Caco-2 (cell line): ENCODE measurements at regions not wholly inside any gene's neighbourhood (a gene's known extent, or its start where the extent isn't known, plus 50 kb on each side); places are given as distances from the start of the nearest gene placed in this dataset.

Experiments used
- BruUV-seq: library from RNA; stranded (reverse); fragments of 400-500 nt; replicated peaks from 2 replicates; lab custom pipeline; 2021; lab: Mats Ljungman, UMichigan
- CTCF ChIA-PET: fragments of 300-600 bp; sonication (Branson Sonifier 250); formaldehyde crosslinking; loops from one replicate; lab custom pipeline; 2022; ENCODE audit warnings: antibody characterized with exemption; lab: Charles Lee
- POLR2A ChIA-PET: fragments of 300-600 bp; sonication (Branson Sonifier 250); formaldehyde crosslinking; loops from one replicate; lab custom pipeline; 2022; ENCODE audit warnings: antibody characterized with exemption; lab: Charles Lee
- DNase-seq, 2 experiments: peaks; one replicate each; pipeline versions ENCODE4 v3.0.0 to v3.0.0-alpha.2; 2020 to 2022
- H3K27me3 ChIP-seq: replicated peaks from 2 replicates; pipeline ENCODE4 v1.6.0; 2011; ENCODE audit warnings: low read length; ENCODE audit not compliant: control insufficient read depth, insufficient read depth
- H3K36me3 ChIP-seq: 2 replicates; pipeline ENCODE4 v1.5.1; 2011; ENCODE audit warnings: low read length; ENCODE audit not compliant: control insufficient read depth, insufficient read depth
- H3K4me1 ChIP-seq: fragments of 250-450 bp; sonication (Bioruptor Pico); 2 replicates; pipeline ENCODE4 v1.5.1; 2020; ENCODE audit warnings: mild to moderate bottlenecking
- H3K4me3 ChIP-seq: 2 replicates; pipeline ENCODE4 v1.5.1; 2011; ENCODE audit warnings: low read depth, mild to moderate bottlenecking, control low read depth, low read length
- H3K9me3 ChIP-seq: fragments of 250-450 bp; sonication (Bioruptor Pico); 2 replicates; pipeline ENCODE4 v1.5.1; 2020; ENCODE audit warnings: mild to moderate bottlenecking, moderate library complexity
- H3K27ac Mint-ChIP-seq: one replicate; pipeline ENCODE4 v1.8.0; 2022; ENCODE audit warnings: mixed read lengths; ENCODE audit not compliant: unreplicated experiment
- H3K27me3 Mint-ChIP-seq: one replicate; pipeline ENCODE4 v1.8.0; 2022; ENCODE audit warnings: mixed read lengths; ENCODE audit not compliant: insufficient read depth, unreplicated experiment
- H3K36me3 Mint-ChIP-seq: one replicate; pipeline ENCODE4 v1.8.0; 2022; ENCODE audit warnings: mild to moderate bottlenecking, mixed read lengths; ENCODE audit not compliant: insufficient read depth, unreplicated experiment
- H3K4me1 Mint-ChIP-seq: one replicate; pipeline ENCODE4 v1.8.0; 2022; ENCODE audit warnings: low read depth, mixed read lengths; ENCODE audit not compliant: unreplicated experiment
- H3K4me3 Mint-ChIP-seq: one replicate; pipeline ENCODE4 v1.8.0; 2022; ENCODE audit warnings: mild to moderate bottlenecking, moderate library complexity, mixed read lengths; ENCODE audit not compliant: unreplicated experiment
- H3K9me3 Mint-ChIP-seq: one replicate; pipeline ENCODE4 v1.8.0; 2022; ENCODE audit warnings: mixed read lengths; ENCODE audit not compliant: unreplicated experiment
- intact Hi-C: fragments of 100-400 bp; cut with micrococcal nuclease; formaldehyde crosslinking; loops from one replicate; pipeline ENCODE4 v1.10.0; 2022; ENCODE audit not compliant: unreplicated experiment
- TF ChIP-seq, protein P1 (sequence below), 2 experiments: fragments of 200-600 bp in 1 of 2; IDR thresholded peaks; 1 replicate in 1 of 2; 2 replicates in 1 of 2; pipeline versions ENCODE4 v1.5.1 to v1.8.0; 2011 to 2022; ENCODE audit warnings: antibody characterized with exemption in 1 of 2, control low read depth in 1 of 2, inconsistent platforms in 1 of 2, low read depth in 1 of 2, low read length in 1 of 2, mild to moderate bottlenecking in 1 of 2, moderate library complexity in 1 of 2; ENCODE audit not compliant: insufficient read depth in 1 of 2, severe bottlenecking in 1 of 2, unreplicated experiment in 1 of 2

DNA sequence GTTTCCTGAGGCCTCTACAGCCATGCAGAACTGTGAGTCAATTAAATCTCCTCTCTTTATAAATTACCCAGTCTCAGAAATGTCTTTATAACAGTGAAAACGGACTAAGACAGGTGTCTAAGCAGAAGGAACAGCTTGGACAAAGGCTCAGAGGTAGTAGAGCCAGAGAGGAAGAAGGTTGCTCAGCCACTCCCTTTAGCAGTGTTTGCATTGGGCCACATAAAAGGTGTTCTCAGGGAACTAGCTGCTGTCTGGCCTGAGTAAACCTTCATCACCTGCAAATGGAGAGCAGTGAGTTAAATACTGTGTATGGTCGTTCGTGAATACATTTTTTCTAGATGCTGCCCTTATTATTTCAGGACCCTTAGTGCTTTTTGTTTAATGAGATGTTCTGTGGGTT is 383.4 kb downstream of the EFNB2 start:
- Histone ChIP-seq H3K36me3 (no peaks in the 10 kb centered on the region), H3K4me3 (no peak overlapping the region), H3K9me3 (no peaks in the 10 kb centered on the region), H3K4me1 (peaks cover 31% of the 10 kb centered on the region), H3K27me3 (no peaks in the 10 kb centered on the region)
- peaks cover 5% of the 10 kb centered on the region for H3K36me3 Mint-ChIP-seq
- TF ChIP-seq, protein P1, sequence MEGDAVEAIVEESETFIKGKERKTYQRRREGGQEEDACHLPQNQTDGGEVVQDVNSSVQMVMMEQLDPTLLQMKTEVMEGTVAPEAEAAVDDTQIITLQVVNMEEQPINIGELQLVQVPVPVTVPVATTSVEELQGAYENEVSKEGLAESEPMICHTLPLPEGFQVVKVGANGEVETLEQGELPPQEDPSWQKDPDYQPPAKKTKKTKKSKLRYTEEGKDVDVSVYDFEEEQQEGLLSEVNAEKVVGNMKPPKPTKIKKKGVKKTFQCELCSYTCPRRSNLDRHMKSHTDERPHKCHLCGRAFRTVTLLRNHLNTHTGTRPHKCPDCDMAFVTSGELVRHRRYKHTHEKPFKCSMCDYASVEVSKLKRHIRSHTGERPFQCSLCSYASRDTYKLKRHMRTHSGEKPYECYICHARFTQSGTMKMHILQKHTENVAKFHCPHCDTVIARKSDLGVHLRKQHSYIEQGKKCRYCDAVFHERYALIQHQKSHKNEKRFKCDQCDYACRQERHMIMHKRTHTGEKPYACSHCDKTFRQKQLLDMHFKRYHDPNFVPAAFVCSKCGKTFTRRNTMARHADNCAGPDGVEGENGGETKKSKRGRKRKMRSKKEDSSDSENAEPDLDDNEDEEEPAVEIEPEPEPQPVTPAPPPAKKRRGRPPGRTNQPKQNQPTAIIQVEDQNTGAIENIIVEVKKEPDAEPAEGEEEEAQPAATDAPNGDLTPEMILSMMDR (IDR thresholded peaks at IDR 0.05; ENCODE audit: insufficient read depth in 1 of 2, low read depth in 1 of 2, low read length in 1 of 2, severe bottlenecking in 1 of 2, unreplicated experiment in 1 of 2) = no peak
- no peak overlapping the region for H3K4me3 Mint-ChIP-seq
- intact Hi-C loops = no loop called here
- no peaks in the 10 kb centered on the region for H3K27me3 Mint-ChIP-seq
- H3K9me3 Mint-ChIP-seq = peaks cover 15% of the 10 kb centered on the region
- POLR2A ChIA-PET = no interaction called here
- BruUV-seq = no TSS peak
- peaks cover 33% of the 10 kb centered on the region for H3K4me1 Mint-ChIP-seq
- DNase-seq = no peak
- CTCF ChIA-PET = no interaction called here
- H3K27ac Mint-ChIP-seq = peak overlapping the region; percentile 69

DNA sequence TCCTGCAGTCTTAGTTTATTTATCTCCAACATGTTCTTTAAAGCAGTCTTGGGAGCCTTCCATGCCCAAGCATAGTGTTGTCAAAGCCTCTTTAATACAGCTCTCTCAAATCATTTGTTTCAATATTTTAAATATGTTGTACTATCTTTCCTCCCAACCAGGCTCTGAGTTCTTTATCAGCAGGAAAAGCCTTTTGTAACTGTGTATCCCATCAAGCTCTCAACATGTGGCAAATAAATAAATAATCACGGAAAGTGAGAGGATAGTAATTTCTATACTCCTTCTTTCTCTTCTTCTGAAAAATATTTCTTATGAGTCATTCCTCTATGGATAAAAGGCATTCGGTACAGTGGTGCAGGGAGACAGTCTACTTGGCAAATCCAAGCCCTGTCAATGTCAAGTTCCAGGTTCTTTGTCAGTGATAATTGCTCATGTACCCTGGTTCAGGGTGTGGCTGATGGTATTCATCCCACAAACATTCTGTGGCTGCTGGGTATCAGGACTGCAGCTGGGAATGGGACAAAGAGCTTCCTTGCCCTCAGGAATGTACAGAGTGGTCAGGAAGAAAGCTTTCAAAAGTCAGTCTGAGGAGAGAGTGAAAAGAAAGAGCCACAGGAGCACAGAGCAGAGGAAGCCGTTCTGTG is 384.3 kb downstream of the EFNB2 start:
- intact Hi-C loops = no loop called here
- Histone ChIP-seq H3K27me3 (no peaks in the 10 kb centered on the region), H3K9me3 (no peaks in the 10 kb centered on the region), H3K4me1 (peaks cover 31% of the 10 kb centered on the region), H3K4me3 (no peak overlapping the region), H3K36me3 (no peaks in the 10 kb centered on the region)
- no peaks in the 10 kb centered on the region for H3K27me3 Mint-ChIP-seq
- ChIA-PET CTCF (no interaction called here), POLR2A (no interaction called here)
- no TSS peak for BruUV-seq
- peaks cover 24% of the 10 kb centered on the region for H3K9me3 Mint-ChIP-seq
- DNase-seq = peak in 1 of 2 experiments; percentile 65
- TF ChIP-seq, protein P1 (IDR thresholded peaks at IDR 0.05; ENCODE audit: insufficient read depth in 1 of 2, low read depth in 1 of 2, low read length in 1 of 2, severe bottlenecking in 1 of 2, unreplicated experiment in 1 of 2) = no peak
- H3K4me1 Mint-ChIP-seq = peaks cover 42% of the 10 kb centered on the region
- peak overlapping the region; percentile 69 for H3K27ac Mint-ChIP-seq
- H3K4me3 Mint-ChIP-seq = no peak overlapping the region
- peaks cover 11% of the 10 kb centered on the region for H3K36me3 Mint-ChIP-seq

DNA sequence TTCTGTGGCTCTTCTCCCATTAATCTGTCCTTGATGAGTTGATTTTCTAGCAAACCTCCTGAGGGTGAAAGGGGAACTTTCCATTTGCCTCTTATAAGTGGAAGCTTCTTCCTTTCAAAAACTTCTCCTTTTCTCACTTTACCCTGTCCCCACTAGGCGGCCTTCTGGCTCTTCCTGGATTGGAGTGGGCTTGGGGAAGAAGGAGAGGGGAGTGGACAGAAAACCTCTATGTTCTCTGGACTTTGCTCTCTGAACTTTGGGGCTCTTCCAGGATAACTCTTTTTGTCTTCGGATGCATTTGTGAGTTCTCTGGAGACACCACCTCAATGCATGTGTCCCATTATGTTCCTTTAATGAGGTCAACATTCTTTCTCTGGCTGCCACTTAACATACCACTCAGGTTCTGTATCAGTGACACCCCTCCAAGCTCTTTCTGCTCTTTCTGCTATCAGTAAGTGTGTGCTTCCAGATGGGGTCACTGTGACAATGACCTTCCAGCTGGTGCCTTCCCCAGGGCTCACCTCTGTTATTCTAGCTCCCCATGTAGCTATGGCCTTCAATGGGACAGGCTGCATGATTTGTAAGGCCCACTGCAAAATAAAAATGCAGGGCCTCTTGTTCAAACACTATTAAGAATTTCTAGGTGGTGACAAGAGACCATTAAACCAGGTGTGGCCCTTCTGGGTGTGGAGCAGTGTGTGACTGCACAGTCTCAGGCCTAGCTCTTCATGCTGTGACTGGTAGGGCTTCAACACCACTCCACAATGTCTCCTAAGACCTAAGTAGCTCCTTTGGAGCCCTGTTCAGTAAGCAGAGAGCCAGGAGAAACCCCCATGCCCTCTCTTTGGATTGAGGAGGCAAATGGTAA is 389.2 kb downstream of the EFNB2 start:
- H3K9me3 Mint-ChIP-seq = peaks cover 24% of the 10 kb centered on the region
- TF ChIP-seq, protein P1 (IDR thresholded peaks at IDR 0.05; ENCODE audit: insufficient read depth in 1 of 2, low read depth in 1 of 2, low read length in 1 of 2, severe bottlenecking in 1 of 2, unreplicated experiment in 1 of 2) = peak in 1 of 2 experiments; percentile 0
- intact Hi-C loops = loop anchor here (2.0 kb wide), 2 partner anchors 235 to 385 kb away; no protein-coding TSS in a partner anchor
- H3K4me1 ChIP-seq = peaks cover 60% of the 10 kb centered on the region
- H3K27me3 Mint-ChIP-seq = no peaks in the 10 kb centered on the region
- CTCF ChIA-PET = interaction anchor here (0.5 kb wide), 1 partner anchor 387 kb away, joined by 5 read pairs; no protein-coding TSS in a partner anchor
- BruUV-seq = no TSS peak
- peak overlapping the region; percentile 93 for H3K27ac Mint-ChIP-seq
- H3K4me3 ChIP-seq = no peak overlapping the region
- DNase-seq = peak in 1 of 2 experiments; percentile 62
- peaks cover 30% of the 10 kb centered on the region for H3K36me3 Mint-ChIP-seq
- no peaks in the 10 kb centered on the region for H3K27me3 ChIP-seq
- peaks cover 55% of the 10 kb centered on the region for H3K4me1 Mint-ChIP-seq
- H3K4me3 Mint-ChIP-seq = peak overlapping the region; percentile 47
- POLR2A ChIA-PET = no interaction called here
- no peaks in the 10 kb centered on the region for H3K36me3 ChIP-seq
- 0 out of 2 replicates have a peak, but pooled peaks cover 4% of the 10 kb centered on the region for H3K9me3 ChIP-seq
